ENCODE measurements at regions not wholly inside any gene's neighbourhood (a gene's known extent, or its start where the extent isn't known, plus 50 kb on each side); places are given as distances from the start of the nearest gene placed in this dataset.
A peak's percentile ranks its signal among the peaks of the same experiment; 100 is the strongest.

DNA sequence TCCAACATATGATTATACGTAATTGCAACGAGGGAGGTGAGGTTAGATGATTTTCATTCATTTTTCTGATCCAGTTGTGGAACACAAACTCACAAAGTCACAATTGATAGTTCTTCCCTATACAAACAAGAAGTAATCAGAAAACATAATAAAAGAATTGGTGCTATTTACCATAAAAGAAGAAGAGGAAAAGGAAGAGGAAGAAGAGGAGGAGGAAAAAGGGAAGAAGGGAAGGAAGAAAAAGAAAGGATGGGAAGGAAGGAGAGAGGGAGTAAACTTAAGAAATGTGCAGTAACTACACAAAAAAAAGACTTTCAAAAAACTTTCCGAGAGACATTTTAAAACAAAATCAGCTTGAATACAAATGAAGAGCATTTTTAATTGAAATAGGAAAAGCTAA, 65.0 kb downstream of the CCDC71L start:
- Histone ChIP-seq H3K36me3 (ENCODE audit: control insufficient read depth in 2 of 2, insufficient read depth in 1 of 2, low read length in 2 of 2) (no peaks in the 10 kb centered on the region), H3K4me1 (ENCODE audit: control insufficient read depth, insufficient read depth, low read length) (no peaks in the 10 kb centered on the region), H3K9me3 (ENCODE audit: control insufficient read depth, insufficient read depth, low read depth, low read length) (no peaks in the 10 kb centered on the region), H3K4me3 (ENCODE audit: low read depth, low read length) (no peak overlapping the region), H3K27ac (ENCODE audit: extremely low read depth, low read depth, low read length) (no peak overlapping the region)
- ChIA-PET POLR2A (no interaction called here), CTCF (no interaction called here)
- TF ChIP-seq ZNF366 (tag by site-specific recombination; conservative IDR thresholded peaks at IDR 0.05) (peak; percentile 37; the same call in 1 of the 2 replicates), SP2 (tag by site-specific recombination; IDR thresholded peaks at IDR 0.05) (no peak)

DNA sequence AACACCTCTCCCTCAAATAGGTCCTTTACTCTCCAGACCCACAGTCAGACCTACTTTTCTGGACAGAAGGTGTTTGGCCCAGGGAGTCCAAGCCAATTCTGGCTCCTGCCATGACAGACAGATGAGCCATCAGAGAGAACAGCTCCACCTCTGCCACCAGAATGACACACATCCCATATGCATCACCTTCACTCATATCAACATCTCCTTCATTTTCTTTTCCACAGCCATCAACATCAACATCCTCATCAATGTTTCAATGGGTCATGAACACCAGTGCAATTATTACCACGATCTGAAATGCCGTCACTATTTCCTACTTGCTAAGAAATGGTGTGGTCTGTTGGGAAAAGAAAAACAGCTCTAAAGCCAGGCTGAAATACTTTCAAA, 67.9 kb downstream of the CCDC71L start:
- TF ChIP-seq ZNF10 (tag by site-specific recombination; IDR thresholded peaks at IDR 0.05) (no peak), ZNF214 (tag by site-specific recombination; IDR thresholded peaks at IDR 0.05; ENCODE audit: borderline replicate concordance) (peak; percentile 98), ZNF157 (tag by site-specific recombination; IDR thresholded peaks at IDR 0.05) (no peak), ZNF416 (tag by site-specific recombination; IDR thresholded peaks at IDR 0.05) (no peak)
- POLR2A ChIA-PET = no interaction called here
- no peak overlapping the region for H3K4me3 ChIP-seq (ENCODE audit: low read depth, low read length)
- H3K9me3 ChIP-seq (ENCODE audit: control insufficient read depth, insufficient read depth, low read depth, low read length) = no peaks in the 10 kb centered on the region
- H3K36me3 ChIP-seq (ENCODE audit: control insufficient read depth in 2 of 2, insufficient read depth in 1 of 2, low read length in 2 of 2) = no peaks in the 10 kb centered on the region
- no peaks in the 10 kb centered on the region for H3K4me1 ChIP-seq (ENCODE audit: control insufficient read depth, insufficient read depth, low read length)
- H3K27ac ChIP-seq (ENCODE audit: extremely low read depth, low read depth, low read length) = no peak overlapping the region
- CTCF ChIA-PET = no interaction called here

DNA sequence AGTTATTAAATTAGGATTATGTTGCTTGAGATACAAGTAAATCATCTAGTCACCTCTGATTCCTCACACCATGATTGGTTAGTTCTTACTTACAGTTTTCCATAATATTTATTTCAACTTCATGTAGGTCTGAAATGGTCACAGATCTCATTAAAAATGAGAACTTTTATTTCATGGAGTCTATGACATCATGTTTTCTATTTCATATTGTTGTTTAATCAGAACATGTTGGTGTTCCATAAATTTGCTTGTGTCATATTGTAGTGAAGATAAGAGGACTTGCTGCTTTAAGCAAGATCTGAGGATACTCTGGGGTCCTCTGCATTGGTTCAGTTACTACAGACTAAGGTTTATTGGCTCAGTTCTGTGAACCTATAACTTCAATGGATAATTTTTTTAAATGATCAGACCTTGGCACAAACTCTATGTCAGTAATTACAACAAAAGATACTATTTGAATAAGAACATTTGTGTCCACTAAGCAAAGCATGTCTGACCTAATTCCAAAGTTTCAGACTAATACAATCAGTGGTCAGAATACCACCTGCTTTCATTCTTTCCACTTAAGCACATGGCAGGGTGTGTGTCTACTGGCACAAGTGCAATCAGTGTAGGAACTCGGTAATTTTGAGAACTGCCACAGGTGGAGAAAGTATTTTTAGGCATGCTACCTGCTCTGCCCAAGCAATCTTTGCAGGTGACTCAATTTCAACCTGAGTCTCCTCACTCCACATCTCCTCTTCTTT, 68.5 kb downstream of the CCDC71L start:
- no peaks in the 10 kb centered on the region for H3K4me1 ChIP-seq (ENCODE audit: control insufficient read depth, insufficient read depth, low read length)
- no peaks in the 10 kb centered on the region for H3K9me3 ChIP-seq (ENCODE audit: control insufficient read depth, insufficient read depth, low read depth, low read length)
- H3K36me3 ChIP-seq (ENCODE audit: control insufficient read depth in 2 of 2, insufficient read depth in 1 of 2, low read length in 2 of 2) = no peaks in the 10 kb centered on the region
- POLR2A ChIA-PET = no interaction called here
- TF ChIP-seq ZNF600 (tag by site-specific recombination; IDR thresholded peaks at IDR 0.05) = no peak
- TF ChIP-seq, protein P1, sequence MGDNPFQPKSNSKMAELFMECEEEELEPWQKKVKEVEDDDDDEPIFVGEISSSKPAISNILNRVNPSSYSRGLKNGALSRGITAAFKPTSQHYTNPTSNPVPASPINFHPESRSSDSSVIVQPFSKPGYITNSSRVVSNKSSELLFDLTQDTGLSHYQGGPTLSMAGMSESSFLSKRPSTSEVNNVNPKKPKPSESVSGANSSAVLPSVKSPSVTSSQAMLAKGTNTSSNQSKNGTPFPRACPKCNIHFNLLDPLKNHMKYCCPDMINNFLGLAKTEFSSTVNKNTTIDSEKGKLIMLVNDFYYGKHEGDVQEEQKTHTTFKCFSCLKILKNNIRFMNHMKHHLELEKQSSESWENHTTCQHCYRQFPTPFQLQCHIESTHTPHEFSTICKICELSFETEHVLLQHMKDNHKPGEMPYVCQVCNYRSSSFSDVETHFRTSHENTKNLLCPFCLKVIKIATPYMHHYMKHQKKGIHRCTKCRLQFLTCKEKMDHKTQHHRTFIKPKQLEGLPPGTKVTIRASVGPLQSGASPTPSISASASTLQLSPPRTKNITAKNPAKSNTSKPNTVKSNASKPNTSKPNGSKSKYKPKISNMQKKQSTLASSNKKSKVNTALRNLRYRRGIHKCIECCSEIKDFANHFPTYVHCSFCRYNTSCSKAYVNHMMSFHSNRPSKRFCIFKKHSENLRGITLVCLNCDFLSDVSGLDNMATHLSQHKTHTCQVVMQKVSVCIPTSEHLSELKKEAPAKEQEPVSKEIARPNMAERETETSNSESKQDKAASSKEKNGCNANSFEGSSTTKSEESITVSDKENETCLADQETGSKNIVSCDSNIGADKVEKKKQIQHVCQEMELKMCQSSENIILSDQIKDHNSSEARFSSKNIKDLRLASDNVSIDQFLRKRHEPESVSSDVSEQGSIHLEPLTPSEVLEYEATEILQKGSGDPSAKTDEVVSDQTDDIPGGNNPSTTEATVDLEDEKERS (tag by site-specific recombination; IDR thresholded peaks at IDR 0.05) = no peak
- TF ChIP-seq, protein P2, sequence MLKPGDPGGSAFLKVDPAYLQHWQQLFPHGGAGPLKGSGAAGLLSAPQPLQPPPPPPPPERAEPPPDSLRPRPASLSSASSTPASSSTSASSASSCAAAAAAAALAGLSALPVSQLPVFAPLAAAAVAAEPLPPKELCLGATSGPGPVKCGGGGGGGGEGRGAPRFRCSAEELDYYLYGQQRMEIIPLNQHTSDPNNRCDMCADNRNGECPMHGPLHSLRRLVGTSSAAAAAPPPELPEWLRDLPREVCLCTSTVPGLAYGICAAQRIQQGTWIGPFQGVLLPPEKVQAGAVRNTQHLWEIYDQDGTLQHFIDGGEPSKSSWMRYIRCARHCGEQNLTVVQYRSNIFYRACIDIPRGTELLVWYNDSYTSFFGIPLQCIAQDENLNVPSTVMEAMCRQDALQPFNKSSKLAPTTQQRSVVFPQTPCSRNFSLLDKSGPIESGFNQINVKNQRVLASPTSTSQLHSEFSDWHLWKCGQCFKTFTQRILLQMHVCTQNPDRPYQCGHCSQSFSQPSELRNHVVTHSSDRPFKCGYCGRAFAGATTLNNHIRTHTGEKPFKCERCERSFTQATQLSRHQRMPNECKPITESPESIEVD (tag by site-specific recombination; IDR thresholded peaks at IDR 0.05) = no peak
- TF ChIP-seq, protein P3, sequence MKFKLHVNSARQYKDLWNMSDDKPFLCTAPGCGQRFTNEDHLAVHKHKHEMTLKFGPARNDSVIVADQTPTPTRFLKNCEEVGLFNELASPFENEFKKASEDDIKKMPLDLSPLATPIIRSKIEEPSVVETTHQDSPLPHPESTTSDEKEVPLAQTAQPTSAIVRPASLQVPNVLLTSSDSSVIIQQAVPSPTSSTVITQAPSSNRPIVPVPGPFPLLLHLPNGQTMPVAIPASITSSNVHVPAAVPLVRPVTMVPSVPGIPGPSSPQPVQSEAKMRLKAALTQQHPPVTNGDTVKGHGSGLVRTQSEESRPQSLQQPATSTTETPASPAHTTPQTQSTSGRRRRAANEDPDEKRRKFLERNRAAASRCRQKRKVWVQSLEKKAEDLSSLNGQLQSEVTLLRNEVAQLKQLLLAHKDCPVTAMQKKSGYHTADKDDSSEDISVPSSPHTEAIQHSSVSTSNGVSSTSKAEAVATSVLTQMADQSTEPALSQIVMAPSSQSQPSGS (tag by site-specific recombination; IDR thresholded peaks at IDR 0.05; ENCODE audit: low read depth) = peak; percentile 56
- no peak for TF ChIP-seq SCRT2 (tag by site-specific recombination; IDR thresholded peaks at IDR 0.05)
- no peak for TF ChIP-seq WT1 (tag by site-specific recombination; IDR thresholded peaks at IDR 0.05)
- H3K27ac ChIP-seq (ENCODE audit: extremely low read depth, low read depth, low read length) = no peak overlapping the region
- H3K4me3 ChIP-seq (ENCODE audit: low read depth, low read length) = no peak overlapping the region
- CTCF ChIA-PET = no interaction called here
